Peyer's patch (tissue), 4 donors: ENCODE measurements at regions not wholly inside any gene's neighbourhood (a gene's known extent, or its start where the extent isn't known, plus 50 kb on each side); places are given as distances from the start of the nearest gene placed in this dataset.

Experiments used
- POLR2A ChIP-seq, 2 donors: fragments of 450-650 bp; IDR thresholded peaks; one replicate each; pipeline ENCODE4 v1.5.1; 2017; ENCODE audit warnings: antibody characterized with exemption in 2 of 2, mild to moderate bottlenecking in 2 of 2, moderate library complexity in 2 of 2
- TF ChIP-seq, protein P1 (sequence below), 6 experiments: fragments of 450-650 bp in 4 of 6; fragments of 200-600 bp in 2 of 6; sonication (generic) in 1 of 6; IDR thresholded peaks; one replicate each; pipeline ENCODE4 v1.5.1; 2017 to 2019; ENCODE audit warnings: antibody characterized with exemption in 6 of 6, mild to moderate bottlenecking in 3 of 6, moderate library complexity in 1 of 6

DNA sequence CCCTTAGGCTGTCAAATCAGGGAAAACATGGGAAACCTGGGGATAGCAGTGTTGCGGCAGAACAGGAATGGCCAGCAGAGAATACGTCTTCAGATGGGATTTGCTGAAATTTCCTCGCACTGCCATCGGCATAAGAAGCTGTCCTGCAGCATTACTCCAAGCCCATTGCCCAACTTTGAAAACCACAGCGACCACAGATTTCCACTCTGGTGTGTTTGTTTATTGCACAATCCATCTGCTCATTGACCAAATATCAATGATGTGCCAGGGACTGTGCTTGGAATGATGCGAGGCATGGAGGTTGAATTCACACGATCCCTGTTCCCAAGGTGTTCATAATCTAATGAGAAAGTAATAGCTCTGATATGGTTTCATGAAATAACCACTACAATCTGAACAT lies 383.3 kb upstream of the MYT1L start:
- TF ChIP-seq, protein P1, sequence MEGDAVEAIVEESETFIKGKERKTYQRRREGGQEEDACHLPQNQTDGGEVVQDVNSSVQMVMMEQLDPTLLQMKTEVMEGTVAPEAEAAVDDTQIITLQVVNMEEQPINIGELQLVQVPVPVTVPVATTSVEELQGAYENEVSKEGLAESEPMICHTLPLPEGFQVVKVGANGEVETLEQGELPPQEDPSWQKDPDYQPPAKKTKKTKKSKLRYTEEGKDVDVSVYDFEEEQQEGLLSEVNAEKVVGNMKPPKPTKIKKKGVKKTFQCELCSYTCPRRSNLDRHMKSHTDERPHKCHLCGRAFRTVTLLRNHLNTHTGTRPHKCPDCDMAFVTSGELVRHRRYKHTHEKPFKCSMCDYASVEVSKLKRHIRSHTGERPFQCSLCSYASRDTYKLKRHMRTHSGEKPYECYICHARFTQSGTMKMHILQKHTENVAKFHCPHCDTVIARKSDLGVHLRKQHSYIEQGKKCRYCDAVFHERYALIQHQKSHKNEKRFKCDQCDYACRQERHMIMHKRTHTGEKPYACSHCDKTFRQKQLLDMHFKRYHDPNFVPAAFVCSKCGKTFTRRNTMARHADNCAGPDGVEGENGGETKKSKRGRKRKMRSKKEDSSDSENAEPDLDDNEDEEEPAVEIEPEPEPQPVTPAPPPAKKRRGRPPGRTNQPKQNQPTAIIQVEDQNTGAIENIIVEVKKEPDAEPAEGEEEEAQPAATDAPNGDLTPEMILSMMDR (IDR thresholded peaks at IDR 0.05): no peak
- TF ChIP-seq POLR2A (IDR thresholded peaks at IDR 0.05): no peak
